GM12878 (cell line): ENCODE measurements at regions not wholly inside any gene's neighbourhood (a gene's known extent, or its start where the extent isn't known, plus 50 kb on each side); places are given as distances from the start of the nearest gene placed in this dataset.

Experiments used
- ATAC-seq: fragments of 200-7000 bp; cut with Tn5 transposase; 3 replicates; pipeline ENCODE4 v1.9.1; 2020; ENCODE audit warnings: mild to moderate bottlenecking, moderate library complexity
- BruUV-seq: library from RNA; stranded (reverse); fragments of 400-500 nt; replicated peaks from 2 replicates; lab custom pipeline; 2021; lab: Mats Ljungman, UMichigan
- CTCF ChIA-PET: fragments of 300-600 bp; sonication (Branson Sonifier 250); formaldehyde crosslinking; extraction: SDS; loops from one replicate; lab custom pipeline; 2021; ENCODE audit warnings: inconsistent platforms; lab: Yijun Ruan, JAX
- POLR2A ChIA-PET: fragments of 350-600 bp; formaldehyde crosslinking; extraction: SDS; loops from one replicate; lab custom pipeline; 2021; ENCODE audit warnings: inconsistent platforms; lab: Charles Lee
- RAD21 ChIA-PET: fragments of 300-600 bp; sonication (Branson Sonifier 250); formaldehyde crosslinking; loops from one replicate; lab custom pipeline; 2023; ENCODE audit warnings: antibody characterized with exemption; ENCODE audit not compliant: unreplicated experiment; lab: Charles Lee
- SMC1A ChIA-PET: fragments of 300-600 bp; sonication (Branson Sonifier 250); formaldehyde crosslinking; loops from one replicate; lab custom pipeline; 2023; ENCODE audit not compliant: unreplicated experiment, uncharacterized antibody; lab: Charles Lee
- DNase-seq: peaks from one replicate; pipeline ENCODE4 v3.0.0-alpha.2; 2011; ENCODE audit warnings: low read depth, low spot score
- FAIRE-seq: peaks from 3 replicates; lab custom pipeline; 2011; peaks lifted over from hg19 to GRCh38; lab: Jason Lieb, UNC
- H2AFZ ChIP-seq: 2 replicates; pipeline ENCODE4 v1.6.0; 2011; ENCODE audit warnings: low read depth, low read length, control low read depth; ENCODE audit not compliant: control insufficient read depth
- H3K27ac ChIP-seq: 2 replicates; pipeline ENCODE4 v1.5.1; 2011; ENCODE audit warnings: control low read depth; ENCODE audit not compliant: control insufficient read depth, insufficient read depth
- H3K27me3 ChIP-seq, 2 experiments: replicated peaks in 1 of 2; 2 replicates each; pipeline versions ENCODE4 v1.6.0 to v1.6.1; 2011; ENCODE audit warnings: low read length in 1 of 2; ENCODE audit not compliant: control insufficient read depth in 2 of 2, insufficient read depth in 2 of 2
- H3K36me3 ChIP-seq, 2 experiments: 2 replicates each; pipeline ENCODE4 v1.5.1; 2011; ENCODE audit warnings: low read length in 1 of 2; ENCODE audit not compliant: control insufficient read depth in 2 of 2, insufficient read depth in 2 of 2
- H3K4me1 ChIP-seq: 2 replicates; pipeline ENCODE4 v1.6.1; 2011; ENCODE audit warnings: mild to moderate bottlenecking, low read length, moderate library complexity, mixed read lengths; ENCODE audit not compliant: control insufficient read depth, insufficient read depth
- H3K4me2 ChIP-seq: 2 replicates; pipeline ENCODE4 v1.6.0; 2011; ENCODE audit warnings: control low read depth; ENCODE audit not compliant: control insufficient read depth, insufficient read depth
- H3K4me3 ChIP-seq: fragments of 200-600 bp; sonication (generic); 2 replicates; pipeline ENCODE4 v1.5.1; 2016
- H3K79me2 ChIP-seq: 2 replicates; pipeline ENCODE4 v1.6.0; 2011; ENCODE audit warnings: low read length; ENCODE audit not compliant: control insufficient read depth, insufficient read depth
- H3K9ac ChIP-seq: 2 replicates; pipeline ENCODE4 v1.8.0; 2011; ENCODE audit warnings: low read length, control low read depth, mixed read lengths; ENCODE audit not compliant: control insufficient read depth, insufficient read depth
- H3K9me3 ChIP-seq: replicated peaks from 3 replicates; pipeline ENCODE4 v1.5.1; 2011; ENCODE audit warnings: mild to moderate bottlenecking, low read length; ENCODE audit not compliant: control insufficient read depth, insufficient read depth
- H4K20me1 ChIP-seq: 2 replicates; pipeline ENCODE4 v1.6.0; 2011; ENCODE audit not compliant: control insufficient read depth, insufficient read depth
- BCLAF1 ChIP-seq: fragments of 450-650 bp; IDR thresholded peaks from 2 replicates; pipeline ENCODE4 v1.6.1; 2017; ENCODE audit warnings: antibody characterized with exemption, mild to moderate bottlenecking, moderate library complexity
- CBX5 ChIP-seq: sonication (generic); IDR thresholded peaks from 2 replicates; pipeline ENCODE4 v1.6.1; 2016; ENCODE audit warnings: low read depth, moderate library complexity, mild to moderate bottlenecking, inconsistent platforms
- MYC ChIP-seq: IDR thresholded peaks from 2 replicates; pipeline ENCODE4 v1.6.1; 2011; ENCODE audit warnings: mild to moderate bottlenecking, low read length, moderate library complexity, inconsistent platforms; ENCODE audit not compliant: insufficient read depth, insufficient replicate concordance, insufficient read length, severe bottlenecking
- POLR2AphosphoS5 ChIP-seq: IDR thresholded peaks from 2 replicates; pipeline ENCODE4 v1.6.1; 2011; ENCODE audit warnings: mild to moderate bottlenecking, low read length, inconsistent platforms
- TCF12 ChIP-seq: IDR thresholded peaks from 2 replicates; pipeline ENCODE4 v1.6.1; 2011; ENCODE audit warnings: low read depth, mild to moderate bottlenecking, low read length
- WGBS: methylation state at CpG from one replicate; pipeline ENCODE4 v1.1.6; 2016; ENCODE audit warnings: low lambda C conversion rate; ENCODE audit not compliant: insufficient replicate concordance, insufficient coverage; ENCODE audit errors: missing lambda C conversion rate; 5-methylcytosine and 5-hydroxymethylcytosine counted together
- in situ Hi-C: fragments of 300-500 bp; cut with MboI; formaldehyde crosslinking; loops from 9 replicates; pipeline ENCODE4 v1.14.3; 2018; ENCODE audit warnings: mixed read lengths
- intact Hi-C: fragments of 100-400 bp; cut with micrococcal nuclease; formaldehyde crosslinking; loops from one replicate; pipeline ENCODE4 v1.14.2; 2022; ENCODE audit not compliant: unreplicated experiment
- TF ChIP-seq, protein P1 (sequence below): fragments of 150-350 bp; IDR thresholded peaks from 2 replicates; pipeline ENCODE4 v1.6.1; 2014; ENCODE audit warnings: mild to moderate bottlenecking, low read depth, low read length

- ChIA-PET CTCF (no interaction called here), SMC1A (no interaction called here), POLR2A (no interaction called here), RAD21 (no interaction called here)
- Histone ChIP-seq H3K9ac (no peak overlapping the region), H3K4me3 (no peak overlapping the region), H4K20me1 (no peaks in the 10 kb centered on the region), H3K27ac (no peak overlapping the region), H3K79me2 (no peaks in the 10 kb centered on the region), H3K27me3 (no peaks in the 10 kb centered on the region), H3K4me1 (no peaks in the 10 kb centered on the region), H3K4me2 (no peak overlapping the region), H2AFZ (no peak overlapping the region), H3K9me3 (no peaks in the 10 kb centered on the region), H3K36me3 (no peaks in the 10 kb centered on the region)
- ATAC-seq = no peak
- in situ Hi-C loops (no loop called here), intact Hi-C loops (no loop called here)
- DNase-seq = no peak
- BruUV-seq = no TSS peak
- FAIRE-seq = no peak
- TF ChIP-seq POLR2AphosphoS5 (no peak), CBX5 (no peak), MYC (no peak), TCF12 (no peak), BCLAF1 (no peak)
- TF ChIP-seq, protein P1, sequence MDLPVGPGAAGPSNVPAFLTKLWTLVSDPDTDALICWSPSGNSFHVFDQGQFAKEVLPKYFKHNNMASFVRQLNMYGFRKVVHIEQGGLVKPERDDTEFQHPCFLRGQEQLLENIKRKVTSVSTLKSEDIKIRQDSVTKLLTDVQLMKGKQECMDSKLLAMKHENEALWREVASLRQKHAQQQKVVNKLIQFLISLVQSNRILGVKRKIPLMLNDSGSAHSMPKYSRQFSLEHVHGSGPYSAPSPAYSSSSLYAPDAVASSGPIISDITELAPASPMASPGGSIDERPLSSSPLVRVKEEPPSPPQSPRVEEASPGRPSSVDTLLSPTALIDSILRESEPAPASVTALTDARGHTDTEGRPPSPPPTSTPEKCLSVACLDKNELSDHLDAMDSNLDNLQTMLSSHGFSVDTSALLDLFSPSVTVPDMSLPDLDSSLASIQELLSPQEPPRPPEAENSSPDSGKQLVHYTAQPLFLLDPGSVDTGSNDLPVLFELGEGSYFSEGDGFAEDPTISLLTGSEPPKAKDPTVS = no peak
- WGBS = 45% methylated on average over 2 of the region's 2 CpGs
Observed at GRCh38 chr2:23100406-23100805, 284.6 kb upstream of the KLHL29 start.
